Neuron (in vitro differentiated cells): ENCODE measurements at regions not wholly inside any gene's neighbourhood (a gene's known extent, or its start where the extent isn't known, plus 50 kb on each side); places are given as distances from the start of the nearest gene placed in this dataset.
A peak's percentile ranks its signal among the peaks of the same experiment; 100 is the strongest.

ENCODE experiments used
- H2AFZ ChIP-seq: one replicate; pipeline ENCODE4 v1.6.1; 2013; ENCODE audit warnings: low read depth, mild to moderate bottlenecking, inconsistent platforms, low read length, moderate library complexity
- H3K27me3 ChIP-seq: one replicate; pipeline ENCODE4 v1.6.1; 2013; ENCODE audit warnings: low read length; ENCODE audit not compliant: insufficient read depth
- H3K36me3 ChIP-seq: one replicate; pipeline ENCODE4 v1.6.1; 2013; ENCODE audit warnings: low read length; ENCODE audit not compliant: insufficient read depth
- H3K4me1 ChIP-seq: one replicate; pipeline ENCODE4 v1.6.1; 2013; ENCODE audit warnings: low read length; ENCODE audit not compliant: insufficient read depth
- H3K4me3 ChIP-seq: 2 replicates; pipeline ENCODE4 v1.5.1; 2013; ENCODE audit warnings: mild to moderate bottlenecking, low read length, moderate library complexity
- H3K9me3 ChIP-seq: one replicate; pipeline ENCODE4 v1.6.1; 2013; ENCODE audit warnings: low read length

DNA sequence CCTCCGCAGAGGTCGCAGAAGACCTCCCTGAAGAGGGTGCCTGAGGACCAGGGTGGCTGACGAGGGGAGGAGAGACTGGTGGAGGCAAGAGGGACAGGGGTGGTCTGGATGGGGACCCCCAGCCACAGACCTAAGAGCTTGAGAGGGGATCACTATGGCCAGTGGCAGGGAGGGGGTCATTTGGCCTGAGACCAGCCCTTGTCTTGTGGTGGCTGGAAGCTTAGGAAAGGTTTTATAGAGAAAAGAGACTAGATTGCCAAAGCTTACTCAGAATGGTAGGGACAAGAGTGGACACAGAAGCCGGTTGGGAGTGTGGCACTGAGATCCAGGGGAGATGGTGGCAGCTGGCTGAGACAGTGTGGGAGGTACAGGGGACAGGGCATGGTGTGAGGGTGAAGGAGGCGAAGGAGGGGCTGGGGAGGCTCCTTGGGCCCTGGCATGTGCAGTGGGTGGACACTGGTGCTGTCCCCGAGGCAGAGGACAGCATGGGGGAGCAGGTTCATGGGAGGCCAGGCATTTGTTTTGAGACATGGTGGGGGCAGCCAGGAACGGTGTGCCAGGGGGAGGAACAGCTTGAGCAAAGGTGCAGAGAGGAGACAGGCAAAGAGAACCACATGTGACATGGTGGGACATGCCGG, 123.0 kb downstream of the C9orf50 start:
- Histone ChIP-seq H3K4me1 (peaks cover 68% of the 10 kb centered on the region), H3K27me3 (no peaks in the 10 kb centered on the region), H3K4me3 (peak overlapping the region; percentile 50), H3K36me3 (no peaks in the 10 kb centered on the region), H3K9me3 (no peaks in the 10 kb centered on the region), H2AFZ (no peak overlapping the region)

DNA sequence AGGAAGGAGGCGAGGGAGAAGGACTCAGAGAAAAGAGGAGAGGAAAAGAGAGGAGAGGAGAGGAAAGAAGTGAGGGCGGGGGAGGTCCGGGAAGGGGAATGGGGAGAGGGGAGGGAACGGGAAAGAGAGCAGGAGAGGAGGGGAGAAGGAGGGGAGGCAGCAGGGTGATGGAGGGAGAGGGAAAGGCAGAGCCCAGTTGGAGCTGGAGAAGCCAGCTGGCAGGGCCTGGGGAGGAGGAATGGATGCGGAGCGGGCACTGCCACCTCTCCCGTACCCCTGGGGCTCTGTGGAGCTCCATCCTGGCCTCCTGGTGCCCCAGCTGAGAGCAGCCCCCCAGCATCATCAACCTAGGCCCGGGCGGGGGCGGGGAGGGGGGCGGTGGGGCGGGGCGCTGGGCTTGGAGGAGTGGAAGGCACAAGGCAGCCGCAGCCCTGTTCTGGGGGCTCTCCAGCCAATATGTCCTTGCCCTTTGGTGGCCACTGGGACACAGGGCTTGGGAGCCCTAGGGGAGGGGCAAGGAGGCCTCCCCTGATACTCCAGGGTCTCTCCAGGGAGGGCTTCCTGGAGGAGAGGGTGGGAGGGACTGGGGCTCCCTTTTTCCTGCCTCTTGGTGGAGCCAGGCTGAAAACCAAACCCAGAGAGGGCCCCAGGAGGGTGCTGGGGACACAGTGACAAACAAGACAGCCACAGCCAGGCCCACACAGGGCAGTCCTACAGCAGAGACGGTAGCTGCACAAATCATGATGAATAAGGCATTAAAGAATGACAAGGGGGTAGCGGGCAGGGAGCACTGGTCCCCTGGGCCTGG, 123.7 kb downstream of the C9orf50 start:
- H3K4me1 ChIP-seq, result peaks cover 68% of the 10 kb centered on the region

DNA sequence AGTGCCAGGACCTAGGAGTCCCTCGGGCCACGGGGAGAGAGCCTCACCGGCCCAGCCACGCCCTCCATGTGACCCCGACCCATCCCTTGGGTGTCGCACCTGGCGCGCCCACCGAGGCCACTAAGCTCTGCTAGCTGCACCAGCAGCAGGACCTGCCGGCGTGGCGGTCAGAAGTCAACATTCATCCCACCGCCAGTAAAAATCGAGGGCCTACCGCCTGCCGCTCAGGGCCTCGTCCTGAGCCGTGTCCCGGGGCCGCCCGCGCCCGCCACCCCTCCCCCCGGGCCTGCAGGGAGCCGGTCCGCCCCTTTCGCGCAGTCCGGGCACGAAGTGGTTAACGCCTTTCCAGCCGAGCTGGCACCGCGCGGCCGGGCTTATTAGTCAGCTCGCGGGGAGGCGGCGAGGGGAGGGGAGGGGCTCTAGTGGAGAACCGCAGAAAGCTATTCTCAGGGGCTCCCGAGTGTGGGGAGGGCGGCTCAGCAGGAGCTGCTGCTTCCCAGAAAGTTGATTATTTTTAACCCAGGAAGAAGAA, 124.4 kb downstream of the C9orf50 start:
- Histone ChIP-seq H3K9me3 (no peaks in the 10 kb centered on the region), H3K4me1 (peaks cover 68% of the 10 kb centered on the region), H3K4me3 (peak overlapping the region; percentile 50), H3K36me3 (no peaks in the 10 kb centered on the region), H3K27me3 (no peaks in the 10 kb centered on the region), H2AFZ (no peak overlapping the region)

More for the DNA sequence above, 123.7 kb downstream of the C9orf50 start:
- H2AFZ ChIP-seq, result no peak overlapping the region
- peak overlapping the region; percentile 50 for H3K4me3 ChIP-seq
- H3K9me3 ChIP-seq, result no peaks in the 10 kb centered on the region
- no peaks in the 10 kb centered on the region for H3K36me3 ChIP-seq
- no peaks in the 10 kb centered on the region for H3K27me3 ChIP-seq

DNA sequence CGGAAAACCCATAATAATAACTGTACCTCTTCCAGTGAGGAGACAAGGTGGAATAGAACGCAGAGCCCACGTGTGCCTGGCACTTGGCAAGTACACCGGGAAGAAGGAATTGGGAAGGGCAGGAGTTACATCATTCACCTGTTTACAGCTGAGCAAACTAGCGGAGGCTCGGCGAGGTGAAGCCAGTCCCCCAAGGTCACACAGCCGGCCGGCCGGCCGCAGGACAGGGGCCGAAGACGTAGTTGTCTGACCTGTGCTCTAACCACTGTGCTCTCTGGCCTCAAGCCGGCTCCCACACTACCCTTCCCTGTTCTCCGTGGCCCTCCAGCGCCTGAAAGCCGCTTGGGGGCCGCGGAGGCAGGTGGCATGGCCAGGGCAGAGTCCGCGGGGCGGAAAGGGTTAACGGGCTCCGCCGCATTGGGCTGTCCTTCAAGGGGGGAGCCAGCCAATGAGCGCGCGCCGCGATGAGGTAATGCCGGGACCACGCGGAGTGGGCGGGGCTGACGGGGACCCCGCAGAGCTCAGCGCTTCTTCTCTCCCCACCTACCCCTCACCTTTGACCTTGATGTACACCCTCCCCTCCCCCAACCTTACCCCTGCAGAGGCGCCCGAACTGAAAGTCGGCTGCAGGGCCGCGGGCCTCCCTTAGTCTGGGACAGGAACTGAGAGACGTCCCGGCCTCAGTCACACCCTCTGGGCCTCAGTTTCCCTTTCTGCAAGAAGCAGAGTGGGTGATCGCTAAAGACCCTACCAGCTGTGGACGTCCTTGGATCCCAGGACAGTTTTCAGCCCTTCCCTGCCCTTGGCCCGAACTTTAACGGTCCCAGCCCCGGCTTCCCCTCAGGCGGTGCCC, 125.1 kb downstream of the C9orf50 start:
- H3K4me3 ChIP-seq, result peak overlapping the region; percentile 50
- no peak overlapping the region for H2AFZ ChIP-seq
- no peaks in the 10 kb centered on the region for H3K27me3 ChIP-seq
- peaks cover 64% of the 10 kb centered on the region for H3K4me1 ChIP-seq
- H3K9me3 ChIP-seq, result no peaks in the 10 kb centered on the region
- H3K36me3 ChIP-seq, result no peaks in the 10 kb centered on the region

DNA sequence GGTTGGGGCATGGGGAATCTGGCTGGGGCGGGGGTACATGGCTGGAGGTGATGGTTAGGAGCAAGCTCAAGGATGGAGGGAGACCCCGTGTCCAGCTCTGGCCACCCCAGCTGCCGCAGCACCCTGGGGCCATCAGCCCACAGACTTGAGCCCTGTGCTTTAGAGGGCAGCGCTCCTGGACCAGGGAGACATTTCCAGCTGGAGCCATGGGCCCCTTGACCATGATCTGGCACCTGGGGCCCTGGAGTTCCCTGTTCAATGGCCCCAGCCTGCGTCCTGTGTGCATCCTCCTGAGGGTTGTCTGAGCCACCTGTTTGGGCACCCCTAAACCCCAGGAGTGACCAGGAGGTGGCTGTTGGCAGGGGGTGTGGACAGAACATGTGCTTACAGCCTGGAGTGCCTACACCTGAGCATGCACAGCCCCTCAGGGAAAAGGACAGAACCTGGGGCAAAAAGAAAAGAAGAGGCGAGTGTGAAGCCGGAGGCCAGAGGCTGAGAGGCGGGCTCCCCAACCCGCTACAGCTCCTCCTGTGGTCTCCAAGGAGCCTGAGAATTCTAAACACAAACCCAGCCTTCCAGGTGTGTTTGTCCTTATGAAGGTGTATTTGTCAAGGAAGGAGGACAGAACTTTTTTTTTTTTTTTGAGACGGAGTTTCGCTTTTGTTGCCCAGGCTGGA, 126.7 kb downstream of the C9orf50 start:
- H3K9me3 ChIP-seq, result no peaks in the 10 kb centered on the region
- H3K36me3 ChIP-seq, result no peaks in the 10 kb centered on the region
- H3K4me1 ChIP-seq, result peaks cover 60% of the 10 kb centered on the region

DNA sequence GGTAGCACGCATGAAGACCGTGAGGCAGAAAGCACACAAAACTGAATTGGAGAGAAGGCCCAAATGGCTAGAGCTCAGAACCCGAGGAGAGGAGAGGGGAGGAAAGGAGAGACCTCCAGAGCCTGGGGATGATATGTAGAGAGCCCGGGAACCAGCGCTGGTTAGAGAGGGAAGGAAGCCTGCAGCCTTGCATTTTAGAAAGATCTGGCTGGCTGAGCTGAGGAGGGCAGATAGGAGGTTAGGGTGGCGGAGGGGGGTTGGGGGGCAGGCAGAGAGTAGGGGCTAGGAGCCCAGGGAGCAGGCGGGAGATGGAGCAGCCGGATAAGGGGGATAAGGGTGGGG, 127.2 kb downstream of the C9orf50 start:
- Histone ChIP-seq H3K27me3 (no peaks in the 10 kb centered on the region), H3K4me3 (no peak overlapping the region), H3K36me3 (no peaks in the 10 kb centered on the region), H2AFZ (no peak overlapping the region), H3K9me3 (no peaks in the 10 kb centered on the region), H3K4me1 (peaks cover 60% of the 10 kb centered on the region)

More for the DNA sequence above, 126.7 kb downstream of the C9orf50 start:
- Histone ChIP-seq H3K27me3 (no peaks in the 10 kb centered on the region), H3K4me3 (no peak overlapping the region), H2AFZ (no peak overlapping the region)

DNA sequence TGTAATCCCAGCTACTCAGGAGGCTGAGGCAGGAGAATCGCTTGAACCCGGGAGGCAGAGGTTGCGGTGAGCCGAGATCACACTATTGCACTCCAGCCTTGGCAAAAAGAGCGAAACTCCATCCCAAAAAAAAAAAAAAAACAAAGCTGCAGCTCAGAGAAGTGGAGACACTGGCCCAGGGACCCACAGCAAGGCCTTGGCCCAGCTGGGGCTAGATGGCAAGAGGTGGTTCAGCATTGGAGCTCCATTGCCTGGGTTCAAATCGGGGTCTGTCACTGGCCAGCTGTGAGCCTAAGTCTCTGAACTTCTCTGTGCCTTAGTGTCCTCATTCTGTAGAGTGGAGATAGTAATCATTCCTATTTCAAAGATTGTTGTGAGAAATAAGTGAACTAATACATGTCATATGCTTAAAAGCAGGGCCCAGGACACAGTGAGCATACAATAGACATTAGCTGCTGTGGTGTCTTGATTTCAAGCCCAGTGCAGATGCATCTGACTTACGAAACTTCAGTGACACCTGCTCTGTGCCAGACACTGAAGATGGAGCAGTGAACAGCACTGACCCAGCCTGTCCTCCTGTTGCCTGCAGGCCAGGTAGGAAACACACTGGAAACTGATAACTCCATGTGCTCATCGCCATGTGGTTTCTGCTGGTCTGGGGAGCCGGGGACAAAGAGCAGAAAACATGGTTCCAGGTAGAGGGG, 127.7 kb downstream of the C9orf50 start:
- Histone ChIP-seq H3K27me3 (no peaks in the 10 kb centered on the region), H3K9me3 (no peaks in the 10 kb centered on the region), H3K36me3 (no peaks in the 10 kb centered on the region), H3K4me1 (peaks cover 55% of the 10 kb centered on the region), H3K4me3 (no peak overlapping the region), H2AFZ (no peak overlapping the region)

DNA sequence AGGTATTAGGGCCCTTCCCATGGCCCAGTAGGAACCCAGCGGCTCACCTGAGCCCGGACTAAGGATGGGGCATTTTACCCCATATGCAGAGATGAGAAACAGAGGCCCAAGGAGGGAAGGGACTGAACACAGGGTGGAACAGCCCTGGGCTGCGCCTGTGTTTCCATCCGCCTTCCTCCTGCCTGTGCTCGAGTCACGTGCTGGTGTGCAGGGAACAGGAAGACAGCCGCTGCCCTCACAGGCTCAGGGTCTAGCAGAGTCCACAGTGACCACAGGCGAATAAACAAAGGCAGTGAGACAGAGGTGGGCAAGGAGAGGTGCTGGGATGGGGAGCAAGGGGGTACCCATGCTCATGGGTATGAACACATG, 129.4 kb downstream of the C9orf50 start:
- H3K36me3 ChIP-seq, result no peaks in the 10 kb centered on the region
- no peak overlapping the region for H3K4me3 ChIP-seq
- no peaks in the 10 kb centered on the region for H3K27me3 ChIP-seq
- H3K4me1 ChIP-seq, result peaks cover 60% of the 10 kb centered on the region
- no peak overlapping the region for H2AFZ ChIP-seq
- H3K9me3 ChIP-seq, result no peaks in the 10 kb centered on the region

DNA sequence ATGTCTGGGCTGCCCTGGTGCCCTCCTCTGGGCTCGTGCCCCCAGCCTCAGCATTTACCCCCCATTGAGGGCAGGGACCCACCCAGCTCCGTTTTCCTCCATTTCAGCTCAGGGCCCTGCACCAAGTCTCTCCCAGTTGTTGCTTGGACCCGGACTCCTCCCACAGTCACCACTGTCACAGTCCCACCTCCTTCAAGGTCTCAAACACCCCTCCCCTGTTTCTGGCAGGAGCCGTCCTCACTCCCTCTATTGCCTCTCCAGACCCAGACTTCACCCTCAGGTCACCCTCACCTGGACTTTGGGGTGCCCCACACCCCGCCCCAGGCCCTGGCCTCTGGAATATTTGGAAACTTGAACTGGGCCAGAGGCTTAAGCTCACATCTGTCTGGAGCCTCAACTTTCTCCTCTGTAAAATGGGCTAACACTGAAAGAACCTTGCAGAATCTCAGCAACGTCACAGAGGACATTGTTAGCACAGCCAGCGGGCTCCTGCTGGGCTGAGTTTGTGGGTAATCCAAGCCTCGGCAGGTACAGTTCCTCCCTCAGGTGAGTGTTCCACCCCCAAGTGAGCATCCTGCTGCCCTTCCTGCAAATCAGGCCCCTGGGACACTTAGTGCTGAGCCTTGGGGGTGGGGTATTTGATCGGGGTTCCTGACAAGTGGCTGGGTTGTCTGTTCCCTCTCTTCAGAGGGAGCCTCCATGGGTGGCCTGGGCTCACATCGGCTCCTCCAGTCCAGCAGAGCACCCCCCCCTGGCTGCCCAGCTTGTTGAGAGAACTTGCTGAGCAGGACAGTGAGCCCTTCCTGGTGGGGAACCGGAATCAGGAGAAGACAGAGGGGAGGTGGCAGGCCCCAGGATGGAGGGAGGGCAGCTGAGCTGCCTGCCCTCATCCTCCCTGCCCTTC, 130.1 kb downstream of the C9orf50 start:
- no peaks in the 10 kb centered on the region for H3K36me3 ChIP-seq
- H2AFZ ChIP-seq, result no peak overlapping the region
- H3K4me3 ChIP-seq, result no peak overlapping the region
- H3K9me3 ChIP-seq, result no peaks in the 10 kb centered on the region
- H3K27me3 ChIP-seq, result no peaks in the 10 kb centered on the region
- H3K4me1 ChIP-seq, result peaks cover 61% of the 10 kb centered on the region

DNA sequence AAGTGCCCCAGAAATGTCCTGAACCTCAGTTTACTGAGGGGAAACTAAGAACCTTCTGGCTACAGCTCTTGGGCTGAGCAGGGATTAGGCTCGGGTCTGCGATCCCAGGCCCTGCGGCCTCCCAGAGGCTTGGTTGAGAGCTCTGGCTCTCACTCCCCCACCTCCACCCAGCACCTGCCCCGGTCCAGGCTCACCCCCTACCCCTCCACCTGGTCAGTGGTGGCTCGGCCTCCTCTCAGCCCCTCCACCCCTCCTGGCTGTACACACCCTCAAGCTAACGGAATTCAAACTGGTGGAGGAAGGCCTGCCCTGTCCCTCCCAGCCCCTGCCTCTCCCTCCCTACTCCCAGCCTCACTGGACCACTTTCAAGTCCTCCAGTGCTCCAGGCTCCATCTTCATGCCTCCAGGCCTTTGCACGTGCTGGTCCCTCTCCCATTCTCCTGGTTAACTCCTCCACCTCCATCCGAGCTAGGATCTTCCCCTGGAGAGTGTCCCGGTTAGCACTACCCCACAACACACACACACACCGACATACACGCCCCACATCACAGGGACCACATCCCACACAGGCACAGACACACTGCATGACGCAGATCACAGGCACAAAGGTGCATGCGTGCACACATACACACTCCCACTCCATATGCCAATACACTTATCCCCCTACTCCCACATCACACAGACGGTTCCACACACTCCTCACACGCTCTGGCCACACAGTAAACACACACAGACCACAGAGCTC, 130.9 kb downstream of the C9orf50 start:
- Histone ChIP-seq H3K36me3 (no peaks in the 10 kb centered on the region), H3K4me1 (peaks cover 57% of the 10 kb centered on the region), H2AFZ (no peak overlapping the region), H3K27me3 (no peaks in the 10 kb centered on the region), H3K4me3 (peak overlapping the region; percentile 37), H3K9me3 (no peaks in the 10 kb centered on the region)
